Non-pigmented ciliary epithelial cell (primary cell): ENCODE measurements at regions not wholly inside any gene's neighbourhood (a gene's known extent, or its start where the extent isn't known, plus 50 kb on each side); places are given as distances from the start of the nearest gene placed in this dataset.
"Not testable (repeated sequence)": the region's sequence is repeated elsewhere in the genome, so short reads cannot be mapped to it uniquely, and the experiment has no call there.

Experiments used
- DNase-seq: peaks from one replicate; pipeline ENCODE4 v3.0.0-alpha.2; 2010; ENCODE audit warnings: low read depth

DNA sequence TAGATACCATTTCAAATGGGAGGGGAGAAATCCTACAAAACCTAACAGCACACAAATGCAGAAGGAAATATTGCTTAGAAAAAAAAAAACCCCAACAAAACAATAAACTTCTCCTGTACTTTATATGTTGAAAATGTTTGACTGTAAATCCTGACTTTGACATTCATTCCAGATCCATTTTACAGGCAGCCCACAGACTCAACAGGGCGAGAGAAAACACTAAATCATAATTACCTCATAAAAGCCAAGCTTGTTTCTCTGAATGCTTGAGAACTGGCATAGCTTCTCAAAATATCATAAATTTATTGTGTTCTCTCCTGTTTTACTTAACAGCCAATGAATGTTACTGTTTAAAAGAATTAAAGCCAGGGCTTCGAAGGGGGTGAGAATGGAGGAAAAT lies 273.2 kb downstream of the CD83 start:
- no peak for DNase-seq

DNA sequence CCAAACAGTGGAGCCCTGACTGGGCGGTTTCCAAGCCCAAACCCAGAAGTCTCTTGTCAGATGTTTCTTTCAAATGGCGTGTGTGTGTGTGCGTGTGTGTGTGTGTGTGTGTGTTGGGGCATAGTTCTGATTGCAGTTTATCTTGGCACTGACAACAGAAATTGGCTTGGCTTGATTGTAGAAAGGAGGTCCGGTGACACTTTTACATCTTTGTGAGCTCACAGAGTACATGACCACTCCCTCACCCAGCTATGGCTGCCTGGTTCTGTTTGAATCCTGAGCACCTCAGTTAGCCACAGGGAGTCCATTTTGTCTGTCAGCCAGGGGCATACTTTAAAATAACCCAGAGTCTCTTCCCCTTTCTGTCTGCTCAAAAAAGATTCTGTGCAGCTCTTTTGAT lies 276.3 kb downstream of the CD83 start:
- no peak for DNase-seq

DNA sequence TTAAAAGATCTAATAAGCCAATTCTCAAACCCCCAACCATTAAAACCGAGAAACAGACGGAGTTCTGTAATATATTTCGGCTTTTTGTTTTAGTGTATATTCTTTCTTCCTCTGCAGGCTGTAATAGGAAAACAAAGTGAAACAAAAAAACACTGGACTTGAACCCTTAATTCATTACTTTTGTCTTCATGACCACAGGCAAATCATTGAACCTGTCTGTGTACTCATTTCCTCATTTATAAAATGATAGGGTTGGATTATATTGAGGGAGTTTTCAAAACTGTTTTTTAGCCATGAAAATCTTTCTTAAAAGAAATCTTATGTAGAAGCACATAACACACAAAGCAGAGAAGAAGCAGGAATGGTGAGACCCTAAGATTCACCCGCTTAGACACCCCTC lies 278.8 kb downstream of the CD83 start:
- DNase-seq: no peak

DNA sequence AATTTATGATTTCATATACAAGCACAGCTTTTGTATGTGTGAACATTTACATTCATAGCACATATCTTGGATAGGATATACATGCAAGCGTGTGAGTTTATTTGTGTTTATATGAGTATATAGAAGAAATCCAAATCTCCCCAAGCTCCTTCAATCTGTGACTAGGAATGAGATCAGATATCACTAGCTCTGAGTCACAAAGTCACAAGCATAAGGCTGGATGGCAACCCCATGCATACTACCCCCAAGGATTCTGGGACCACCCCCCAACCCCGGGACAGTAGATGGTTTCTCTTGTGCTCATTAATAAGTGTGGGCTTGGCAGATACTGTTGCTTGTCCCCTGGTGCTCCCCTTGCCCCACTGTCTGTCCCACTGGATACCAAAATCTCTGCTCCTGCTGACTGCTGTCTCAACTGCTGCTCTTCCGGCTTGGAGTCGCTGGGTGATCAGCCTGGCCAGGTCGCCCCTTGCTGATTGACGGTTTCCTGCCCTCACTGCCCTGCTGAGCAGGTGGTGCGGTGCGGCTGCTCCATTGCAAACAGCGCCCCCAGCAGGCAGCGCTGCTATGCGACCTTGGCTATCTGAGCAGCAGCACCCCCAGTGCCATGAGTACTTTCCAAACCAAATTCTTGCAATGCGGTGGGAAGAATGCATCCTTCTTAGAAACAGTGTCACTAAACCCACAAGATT lies 279.4 kb downstream of the CD83 start:
- DNase-seq: no peak

DNA sequence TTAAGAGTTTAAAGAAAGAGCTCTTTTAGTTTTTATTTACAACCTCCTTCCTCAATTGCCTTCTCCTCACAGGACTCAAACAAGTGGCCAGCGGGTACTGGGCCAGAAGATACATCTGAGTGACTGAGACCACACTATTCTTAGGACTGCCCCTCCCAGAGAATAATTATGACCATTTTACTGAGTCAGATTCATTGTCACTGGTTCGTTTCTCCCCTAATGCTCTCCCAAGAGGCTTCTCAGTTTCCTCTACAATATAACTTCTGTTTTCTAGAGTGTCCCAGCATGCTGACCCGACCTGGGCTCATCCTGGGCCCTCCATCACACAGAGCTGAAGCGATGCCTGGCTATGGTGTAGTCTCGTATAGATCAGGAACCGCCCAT lies 279.9 kb downstream of the CD83 start:
- DNase-seq: no peak

DNA sequence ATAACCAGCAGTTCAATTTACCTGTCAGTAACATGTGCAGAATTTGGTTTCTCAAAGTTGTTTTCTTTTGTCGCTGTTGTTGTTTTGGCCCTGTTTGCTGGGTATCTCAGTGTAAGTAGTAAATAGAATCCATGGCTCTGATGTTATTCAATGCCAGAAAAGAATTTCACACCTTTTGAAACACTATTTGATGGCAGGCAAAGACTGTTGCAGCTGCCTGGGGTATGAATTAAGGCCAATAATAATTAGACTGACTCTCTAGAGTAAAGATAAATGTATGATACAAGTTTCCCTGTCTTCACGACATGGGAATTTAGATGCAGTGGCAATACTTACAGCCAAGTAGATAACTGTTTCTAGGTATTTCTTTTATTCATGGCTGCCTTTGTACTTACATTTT lies 281.4 kb downstream of the CD83 start:
- DNase-seq: no peak

DNA sequence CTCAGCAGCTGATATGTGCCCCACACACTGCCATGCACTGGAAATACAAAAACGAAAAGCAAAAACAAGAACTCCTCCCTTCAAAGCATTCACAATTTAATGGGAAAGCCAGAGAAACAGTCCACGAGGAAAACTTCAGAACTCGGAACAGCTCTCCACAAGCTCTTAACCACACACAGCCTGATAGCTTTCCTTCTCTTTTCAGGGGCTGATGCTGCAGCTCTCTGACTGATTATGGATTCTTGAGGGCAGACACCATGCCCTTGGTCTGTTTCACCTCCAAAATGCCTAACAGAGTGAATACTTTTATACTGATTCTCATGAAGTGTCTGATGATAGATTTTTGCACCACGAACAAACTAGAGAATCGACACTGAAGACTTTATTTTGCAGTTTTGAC lies 282.1 kb downstream of the CD83 start:
- DNase-seq: no peak

DNA sequence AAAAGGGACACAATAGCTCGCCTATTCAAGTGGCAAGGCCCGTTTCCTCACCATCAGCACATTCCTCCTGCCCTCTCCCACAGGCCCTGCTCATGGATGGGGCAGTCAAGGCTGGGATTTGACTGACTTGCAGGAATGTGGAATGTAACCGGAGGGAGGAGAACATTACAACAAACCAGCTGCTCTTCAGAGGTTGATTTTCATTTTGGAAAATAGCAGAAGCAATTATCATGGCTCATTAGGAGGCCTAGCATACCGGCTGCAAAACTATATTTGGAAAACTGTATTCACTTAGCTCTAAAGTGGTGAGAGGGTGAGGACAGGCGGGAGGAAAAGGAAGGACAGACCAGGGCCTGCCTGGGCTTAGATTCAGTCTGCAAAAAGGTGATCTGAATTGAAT lies 283.7 kb downstream of the CD83 start:
- no peak for DNase-seq

DNA sequence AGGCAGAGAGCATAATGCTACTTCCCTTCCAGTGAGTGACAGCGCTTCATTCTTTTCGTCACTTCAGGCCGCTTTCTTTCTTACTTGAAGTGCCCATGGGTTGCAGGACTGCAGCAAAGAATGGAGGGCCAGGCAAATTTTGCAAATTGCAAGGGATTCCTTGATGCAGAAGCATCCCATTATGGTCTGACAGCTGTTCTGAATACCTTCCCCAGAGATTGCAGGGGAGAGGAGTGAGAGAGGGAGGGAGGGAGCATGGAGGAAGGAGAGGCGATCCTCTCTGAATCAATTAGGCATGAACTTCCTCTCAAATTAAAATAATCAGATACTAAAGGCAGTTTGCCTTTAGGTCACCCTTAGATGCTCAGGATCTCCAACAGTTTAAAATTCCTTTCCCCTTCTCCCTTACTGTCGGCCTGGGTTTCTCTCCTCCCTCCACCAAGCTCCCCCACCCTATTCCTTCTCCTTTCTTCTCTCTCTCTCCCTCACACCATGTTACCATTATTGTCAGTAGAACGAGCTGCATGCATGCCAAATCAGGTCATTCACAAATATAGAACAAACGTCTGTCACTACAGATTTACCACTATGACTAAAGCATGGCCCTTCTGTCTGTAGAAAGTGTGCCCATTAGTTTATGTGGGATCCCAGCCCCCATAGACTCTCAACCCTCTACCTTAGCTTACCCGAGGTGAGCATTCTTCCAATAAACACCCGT lies 289.2 kb downstream of the CD83 start:
- no peak for DNase-seq

DNA sequence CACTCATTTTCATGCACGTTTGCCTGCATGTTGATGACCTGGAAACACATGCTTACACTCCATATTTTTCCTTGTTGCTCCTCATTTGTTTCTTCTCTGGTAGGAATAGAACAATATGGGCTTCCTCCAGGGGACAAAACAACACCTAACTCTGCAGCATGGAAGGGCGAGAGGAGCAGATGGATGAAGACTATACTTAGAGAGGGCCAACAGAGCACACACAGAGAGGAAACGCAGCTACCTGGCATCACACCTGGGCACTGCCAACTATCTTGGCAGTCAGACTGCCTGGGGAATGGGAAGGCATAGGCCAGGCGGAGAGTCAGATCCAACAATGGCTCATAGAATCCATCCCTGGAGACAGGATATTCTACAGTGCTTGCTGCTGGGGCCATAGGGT lies 290.9 kb downstream of the CD83 start:
- no peak for DNase-seq

DNA sequence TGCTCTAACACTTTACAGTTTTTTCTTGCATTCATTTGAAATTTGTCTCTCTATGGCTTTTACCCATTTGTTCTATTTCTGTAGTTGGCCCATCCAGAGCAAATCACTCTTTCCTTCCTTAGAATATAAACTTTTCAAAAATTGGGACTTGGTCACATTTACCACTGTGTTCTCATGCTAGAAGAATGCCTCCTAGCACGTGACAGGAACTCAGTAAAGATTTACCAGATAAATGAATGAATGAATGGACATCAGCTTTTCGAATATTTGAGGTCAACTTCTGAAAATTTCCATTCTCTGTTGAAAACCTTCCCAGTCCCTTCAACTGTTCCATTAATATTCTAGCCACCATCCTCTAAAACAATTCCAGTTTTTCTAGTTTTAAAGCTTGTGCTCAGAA lies 294.5 kb downstream of the CD83 start:
- DNase-seq: no peak

DNA sequence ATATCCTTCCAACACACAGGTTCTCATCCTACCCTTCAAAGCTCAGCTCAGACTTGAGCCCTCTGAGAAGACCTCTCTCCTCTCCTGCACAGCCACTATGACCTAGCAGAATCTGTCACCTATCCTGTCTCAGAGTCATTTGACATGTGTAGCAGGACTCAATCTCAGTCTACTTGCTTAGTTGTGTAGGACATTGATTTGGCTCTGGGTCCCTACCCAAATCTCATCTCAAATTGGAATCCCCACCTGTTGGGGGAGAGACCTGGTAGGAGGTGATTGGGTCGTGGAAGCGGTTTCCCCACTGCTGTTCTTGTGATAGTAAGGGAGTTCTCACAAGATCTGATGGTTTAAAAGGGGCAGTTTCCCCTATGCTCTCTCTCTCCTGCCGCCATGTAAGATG lies 297.9 kb downstream of the CD83 start:
- DNase-seq: no peak

DNA sequence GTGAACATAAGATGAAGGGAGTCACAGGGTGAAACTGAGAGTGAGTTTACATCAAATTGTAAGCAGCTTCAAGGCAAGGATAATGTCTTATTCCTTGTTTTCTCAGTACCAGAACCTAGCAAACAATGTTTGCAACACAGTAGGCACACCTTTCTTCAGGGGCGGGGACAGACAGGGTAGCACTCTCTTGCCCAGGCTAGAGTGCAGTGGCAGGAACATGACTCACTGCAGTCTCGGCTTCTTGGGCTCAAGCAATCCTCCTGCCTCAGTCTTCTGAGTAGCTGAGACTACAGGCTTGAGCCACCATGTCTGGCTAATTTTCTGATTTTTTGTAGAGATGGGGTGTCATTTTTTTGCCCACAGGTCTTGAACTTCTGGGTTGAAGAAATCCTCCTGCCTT lies 299.8 kb downstream of the CD83 start:
- no peak for DNase-seq

DNA sequence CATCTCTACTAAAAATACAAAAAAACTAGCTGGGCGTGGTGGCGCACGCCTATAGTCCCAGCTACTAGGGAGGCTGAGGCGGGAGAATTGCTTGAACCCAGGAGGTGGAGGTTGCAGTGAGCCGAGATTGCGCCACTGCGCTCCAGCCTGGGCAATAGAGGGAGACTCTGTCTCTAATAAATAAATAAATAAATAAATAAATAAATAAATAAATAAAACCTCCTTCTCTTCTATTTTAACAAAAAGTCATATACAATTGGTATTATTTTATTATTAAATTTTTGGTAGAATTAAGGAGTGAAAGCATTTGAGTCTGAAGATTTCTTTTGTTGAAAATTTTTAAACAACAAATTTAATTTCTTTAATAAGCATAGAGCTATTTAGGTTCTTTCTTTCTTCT lies 301.7 kb downstream of the CD83 start:
- not testable (repeated sequence) for DNase-seq

DNA sequence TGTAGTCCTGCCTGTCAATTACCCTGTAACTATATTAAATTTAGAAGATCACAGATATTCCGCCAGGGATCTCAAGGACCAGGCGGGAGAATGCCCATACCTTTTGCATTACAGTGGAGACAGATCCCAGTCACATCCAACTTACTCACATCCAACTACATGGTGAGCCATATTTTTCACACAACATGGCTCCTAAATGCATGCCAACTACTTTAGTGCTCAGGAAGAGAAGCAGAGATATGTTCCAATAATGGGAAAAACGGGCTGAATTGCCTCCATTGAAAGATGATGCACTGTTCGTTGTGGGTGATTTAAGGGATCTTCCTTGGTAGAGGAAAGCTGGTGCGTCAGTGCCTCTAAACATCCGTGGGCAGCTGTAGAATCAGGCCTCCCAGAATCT lies 304.5 kb downstream of the CD83 start:
- no peak for DNase-seq

DNA sequence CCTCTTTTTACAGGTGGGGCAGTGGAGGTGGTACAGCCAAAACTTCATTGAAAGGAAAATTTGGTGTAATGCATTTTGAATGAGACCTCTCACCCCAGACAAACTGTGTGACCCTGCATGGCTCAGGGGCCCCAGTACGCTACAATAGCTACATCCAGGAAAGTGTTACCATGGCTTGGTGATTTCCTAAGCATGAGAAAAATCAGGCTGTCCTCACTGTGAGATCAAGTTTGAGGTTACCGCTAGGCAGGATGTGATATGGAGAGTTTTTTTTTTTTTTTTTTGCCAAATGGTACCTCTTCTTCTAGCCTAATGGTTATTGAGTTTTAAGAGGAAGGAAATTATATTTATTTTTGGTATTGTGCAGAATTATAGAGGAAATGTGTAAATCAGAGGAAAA lies 305.3 kb downstream of the CD83 start:
- DNase-seq: no peak

DNA sequence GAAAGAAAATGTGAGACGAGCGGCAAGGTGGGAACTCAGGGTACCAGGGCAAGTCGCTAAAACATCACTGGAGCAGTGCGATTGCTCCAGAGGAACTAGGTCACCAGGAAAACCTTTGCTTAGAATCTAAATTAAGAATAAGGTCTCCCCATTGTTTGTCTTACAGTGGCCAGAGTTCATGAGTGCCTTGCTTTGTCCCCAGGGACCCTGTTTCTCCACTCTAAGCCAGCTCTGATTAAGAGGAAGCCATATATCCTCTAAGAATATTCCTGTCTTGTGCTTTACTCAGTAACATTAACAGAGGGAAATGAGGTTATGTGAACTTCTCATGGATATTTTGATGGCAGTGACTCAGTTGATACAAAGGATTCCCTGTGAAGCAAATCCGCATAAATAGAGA lies 305.8 kb downstream of the CD83 start:
- no peak for DNase-seq

DNA sequence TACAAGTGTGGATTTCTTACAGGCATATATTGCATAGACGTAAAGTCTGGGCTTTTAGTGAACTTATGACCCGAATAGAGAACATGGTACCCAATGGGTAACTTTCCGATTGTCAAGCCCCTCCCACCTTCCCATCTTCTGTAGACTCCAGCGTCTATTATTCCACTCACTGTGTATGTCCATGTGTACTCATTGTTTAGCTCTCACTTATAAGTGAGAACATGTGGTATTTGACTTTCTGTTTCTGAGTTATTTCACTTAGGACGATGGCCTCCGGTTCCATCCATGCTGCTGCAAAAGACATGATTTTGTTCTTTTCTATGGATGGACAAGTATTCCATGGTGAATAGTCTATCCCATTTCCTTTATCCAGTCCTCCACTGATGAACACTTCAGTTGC lies 306.4 kb downstream of the CD83 start:
- no peak for DNase-seq

DNA sequence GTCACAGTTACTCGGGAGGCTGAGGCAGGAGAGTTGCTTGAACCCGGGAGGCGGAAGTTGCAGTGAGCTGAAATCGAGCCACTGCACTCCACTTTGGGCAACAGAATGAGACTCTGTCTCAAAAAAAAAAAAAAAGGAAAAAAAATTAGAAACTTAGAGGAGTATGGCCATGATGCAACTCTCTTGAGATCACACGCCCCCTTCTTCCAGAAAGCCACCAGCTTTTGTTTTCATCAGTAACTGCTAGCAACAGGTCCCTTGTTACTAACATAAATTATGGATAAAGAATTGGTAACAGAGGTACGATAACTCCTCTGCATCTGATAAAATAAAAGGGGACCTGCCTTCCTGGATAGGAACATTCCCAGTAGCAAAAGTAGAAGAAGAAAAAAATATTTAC lies 308.2 kb downstream of the CD83 start:
- DNase-seq: no peak

DNA sequence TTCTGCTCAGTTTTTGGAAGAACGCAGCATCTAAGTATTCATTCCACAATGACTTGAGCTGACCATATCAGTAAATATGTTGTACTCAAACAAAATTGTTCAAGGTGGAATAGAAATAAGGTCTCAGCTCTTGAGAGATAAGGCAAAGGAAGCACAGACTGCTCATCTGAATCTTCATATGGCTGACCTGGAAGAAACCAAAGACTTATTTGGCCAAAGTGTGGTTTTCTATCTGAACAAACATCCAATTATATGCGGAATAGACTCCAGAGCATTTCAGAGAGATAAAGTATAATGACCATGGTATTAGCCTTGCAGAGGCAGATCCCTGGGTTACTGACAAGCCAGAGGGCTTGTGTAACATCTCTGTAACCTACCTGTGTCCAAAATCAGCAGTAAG lies 308.7 kb downstream of the CD83 start:
- no peak for DNase-seq

DNA sequence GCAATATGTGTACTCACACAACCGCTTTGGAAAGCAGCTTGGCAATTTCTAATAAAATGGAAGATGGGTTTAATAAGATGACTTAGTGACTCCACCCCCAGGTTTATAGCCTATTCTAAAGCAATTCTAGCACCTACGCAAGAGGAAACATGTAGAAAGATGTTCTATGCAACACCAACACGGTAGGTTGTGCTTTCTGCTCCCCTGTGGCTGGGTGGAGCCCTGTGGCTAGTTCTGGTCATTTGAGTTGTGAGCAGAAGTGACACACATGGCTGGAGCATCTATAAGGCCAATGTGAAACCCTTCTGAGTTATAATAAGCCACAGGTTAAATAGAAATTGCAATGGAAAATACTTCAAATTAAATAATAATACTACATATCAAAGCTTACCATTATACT lies 310.7 kb downstream of the CD83 start:
- no peak for DNase-seq

DNA sequence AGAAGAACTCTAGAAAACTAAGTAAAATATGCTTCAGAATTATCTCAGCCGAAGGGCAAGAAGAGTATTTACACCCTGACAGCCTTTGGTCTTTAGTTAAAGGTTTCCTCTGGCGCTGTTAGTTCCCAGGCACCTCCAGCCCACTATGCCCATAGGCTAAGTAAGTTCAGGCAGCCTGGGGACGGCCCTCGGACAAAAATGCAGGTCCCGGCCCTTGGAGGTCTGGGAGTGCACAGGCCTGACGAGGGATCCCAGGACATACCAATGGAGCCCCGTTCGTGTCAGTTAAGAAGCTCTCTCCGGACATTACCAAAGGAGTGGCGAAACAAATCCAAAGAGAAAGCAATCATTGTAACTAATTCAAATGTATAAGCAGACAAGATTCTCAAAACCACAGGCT lies 311.8 kb downstream of the CD83 start:
- DNase-seq: no peak

DNA sequence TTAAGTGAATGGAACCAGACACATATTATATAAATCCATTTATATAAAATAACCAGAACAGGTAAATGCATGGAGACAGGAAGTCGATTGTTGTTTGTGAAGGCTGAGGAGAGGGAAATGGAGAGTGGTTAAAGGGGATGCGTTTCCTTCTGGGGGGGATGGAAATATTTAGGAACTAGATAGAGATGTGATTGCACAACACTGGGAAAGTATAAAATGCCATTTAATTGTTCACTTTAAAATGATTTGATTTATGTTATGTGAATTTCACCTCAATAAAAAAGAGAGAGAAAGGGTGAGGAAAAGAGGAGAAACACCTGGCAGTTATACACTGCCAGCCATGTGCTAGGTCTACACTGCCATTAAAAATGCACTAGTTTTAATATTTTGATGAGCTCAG lies 312.6 kb downstream of the CD83 start:
- no peak for DNase-seq
